HG03175 (cell line): ENCODE measurements at regions not wholly inside any gene's neighbourhood (a gene's known extent, or its start where the extent isn't known, plus 50 kb on each side); places are given as distances from the start of the nearest gene placed in this dataset.
"Not testable (repeated sequence)": the region's sequence is repeated elsewhere in the genome, so short reads cannot be mapped to it uniquely, and the experiment has no call there.

ENCODE experiments used
- ATAC-seq: cut with Tn5 transposase; IDR thresholded peaks from one replicate; pipeline ENCODE4 v1.9.1; 2021; ENCODE audit warnings: mild to moderate bottlenecking, moderate library complexity; ENCODE audit not compliant: unreplicated experiment

DNA sequence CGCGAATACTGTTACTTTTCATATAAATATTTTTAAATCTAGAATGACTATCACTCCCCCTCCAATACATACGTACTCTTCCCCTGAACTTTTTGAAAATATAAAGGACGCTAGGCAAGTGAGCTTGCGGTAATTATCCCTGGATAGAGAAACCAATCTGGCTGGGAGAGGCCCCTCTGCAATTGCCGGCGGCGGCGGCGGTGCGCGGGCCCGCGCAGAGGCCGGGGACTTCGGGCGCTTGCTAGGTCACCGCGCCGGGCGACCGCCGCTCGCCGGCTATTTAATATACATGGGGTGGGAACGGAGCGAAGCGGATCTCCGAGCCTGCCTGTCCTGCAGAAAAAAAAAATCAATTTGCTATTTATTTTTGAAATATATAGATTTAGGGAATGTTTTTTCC is 416.3 kb upstream of the ESRRG start:
- ATAC-seq = no peak

DNA sequence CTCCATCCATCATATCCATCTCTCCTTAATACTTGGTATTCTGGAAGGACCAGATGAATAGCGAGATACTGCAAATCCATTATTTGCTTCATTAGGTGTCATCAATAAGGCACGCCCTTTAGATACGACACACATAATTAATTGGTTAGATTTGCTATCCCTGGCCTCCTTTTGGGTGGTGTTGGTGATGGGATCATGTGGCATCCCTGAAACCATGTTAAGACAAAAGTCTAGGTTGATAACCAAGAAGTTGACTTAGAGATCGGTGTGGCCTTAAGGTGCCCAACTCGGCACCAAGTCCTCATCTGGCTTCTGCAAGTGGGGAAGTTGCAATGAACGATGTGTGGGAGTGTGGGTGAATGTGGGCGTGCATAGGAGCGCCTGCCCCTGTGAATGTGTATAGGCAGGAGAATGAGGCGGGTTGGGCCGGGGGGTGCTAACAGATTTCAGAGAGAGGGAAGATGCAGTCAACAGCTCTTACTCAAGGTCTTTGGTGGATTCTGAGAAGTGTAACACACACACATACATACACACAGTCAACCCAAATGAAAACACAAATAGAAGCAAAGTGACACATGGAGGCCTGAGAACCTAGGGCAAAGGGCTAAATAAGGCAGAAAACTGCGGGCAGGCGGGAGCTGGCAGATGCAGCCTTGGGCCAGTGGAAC is 415.7 kb upstream of the ESRRG start:
- no peak for ATAC-seq

DNA sequence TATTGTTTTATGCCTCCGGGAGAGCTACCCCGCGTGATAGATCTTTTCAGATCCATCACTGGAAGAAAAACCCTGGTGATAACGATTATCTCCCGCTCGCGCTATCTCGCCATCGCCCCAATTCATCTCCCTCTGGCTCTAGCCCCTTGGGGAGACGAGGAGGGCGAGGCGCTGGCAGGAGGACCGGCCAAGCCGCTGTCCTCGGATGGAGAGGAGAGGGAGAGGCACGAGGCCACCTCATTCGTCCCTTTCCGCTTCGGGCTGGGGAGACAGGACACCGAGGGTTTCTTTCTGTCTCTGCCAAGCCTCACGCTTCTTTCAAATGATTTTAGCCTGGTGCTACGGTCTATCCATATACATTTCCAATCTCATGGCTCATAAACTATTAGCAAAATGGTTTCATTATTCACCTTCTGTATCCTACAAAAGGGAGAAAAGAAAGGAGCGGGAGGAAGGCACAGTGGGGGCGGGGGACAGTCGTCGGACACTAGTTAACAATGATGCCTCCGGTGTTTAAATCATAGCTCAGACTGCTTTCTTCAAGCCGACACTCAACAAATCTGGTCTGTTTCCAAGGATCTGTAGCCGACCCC is 415.0 kb upstream of the ESRRG start:
- ATAC-seq = no peak

DNA sequence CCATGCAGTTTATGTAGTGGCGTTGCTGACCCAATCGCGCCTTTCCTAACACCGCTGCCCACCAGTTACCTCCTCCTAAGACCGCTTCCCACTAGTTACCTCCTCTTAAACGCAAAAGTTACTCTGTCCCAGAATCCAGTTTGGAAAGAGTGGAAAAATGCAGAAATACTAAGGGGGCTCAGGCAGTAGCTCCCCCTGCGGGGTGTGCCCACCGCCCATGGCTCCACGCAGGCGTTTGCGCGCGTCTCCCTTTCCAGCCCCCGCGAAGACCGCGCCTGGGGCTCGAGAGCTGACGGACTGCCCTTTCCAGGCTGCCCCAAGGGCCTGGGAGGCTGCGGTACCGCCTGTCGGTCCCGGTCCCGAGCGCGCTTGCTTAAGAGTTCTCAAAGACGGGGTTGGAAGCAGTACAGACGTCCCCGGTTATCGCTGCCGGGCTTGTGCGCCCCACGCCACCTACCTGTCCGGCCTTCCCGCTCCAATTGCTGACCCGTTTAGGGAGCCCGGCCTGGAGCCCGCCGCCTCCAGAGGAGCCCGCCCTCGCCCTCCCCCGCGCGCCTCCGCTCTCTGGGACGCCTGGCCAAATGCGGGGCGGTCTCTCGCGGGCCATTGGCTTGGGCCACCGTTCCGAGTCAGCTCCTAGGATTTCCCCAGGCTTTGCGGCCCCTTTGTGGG is 414.1 kb upstream of the ESRRG start:
- ATAC-seq = no peak

DNA sequence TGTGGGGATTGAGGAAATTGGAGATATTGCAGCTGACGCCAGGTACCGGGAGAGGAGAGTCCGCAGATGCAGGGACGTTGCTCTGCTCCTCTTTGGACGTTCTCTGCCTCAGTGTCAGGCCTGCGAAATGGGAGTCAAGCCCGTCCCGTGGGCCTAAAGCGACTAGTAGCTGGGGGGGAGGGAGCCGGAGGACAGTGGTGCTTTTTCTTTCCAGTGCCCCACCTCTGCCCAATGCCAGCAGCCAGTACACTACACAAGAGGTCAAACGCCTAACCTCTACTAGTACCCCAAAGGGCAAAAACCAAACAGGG is 413.6 kb upstream of the ESRRG start:
- ATAC-seq = no peak

DNA sequence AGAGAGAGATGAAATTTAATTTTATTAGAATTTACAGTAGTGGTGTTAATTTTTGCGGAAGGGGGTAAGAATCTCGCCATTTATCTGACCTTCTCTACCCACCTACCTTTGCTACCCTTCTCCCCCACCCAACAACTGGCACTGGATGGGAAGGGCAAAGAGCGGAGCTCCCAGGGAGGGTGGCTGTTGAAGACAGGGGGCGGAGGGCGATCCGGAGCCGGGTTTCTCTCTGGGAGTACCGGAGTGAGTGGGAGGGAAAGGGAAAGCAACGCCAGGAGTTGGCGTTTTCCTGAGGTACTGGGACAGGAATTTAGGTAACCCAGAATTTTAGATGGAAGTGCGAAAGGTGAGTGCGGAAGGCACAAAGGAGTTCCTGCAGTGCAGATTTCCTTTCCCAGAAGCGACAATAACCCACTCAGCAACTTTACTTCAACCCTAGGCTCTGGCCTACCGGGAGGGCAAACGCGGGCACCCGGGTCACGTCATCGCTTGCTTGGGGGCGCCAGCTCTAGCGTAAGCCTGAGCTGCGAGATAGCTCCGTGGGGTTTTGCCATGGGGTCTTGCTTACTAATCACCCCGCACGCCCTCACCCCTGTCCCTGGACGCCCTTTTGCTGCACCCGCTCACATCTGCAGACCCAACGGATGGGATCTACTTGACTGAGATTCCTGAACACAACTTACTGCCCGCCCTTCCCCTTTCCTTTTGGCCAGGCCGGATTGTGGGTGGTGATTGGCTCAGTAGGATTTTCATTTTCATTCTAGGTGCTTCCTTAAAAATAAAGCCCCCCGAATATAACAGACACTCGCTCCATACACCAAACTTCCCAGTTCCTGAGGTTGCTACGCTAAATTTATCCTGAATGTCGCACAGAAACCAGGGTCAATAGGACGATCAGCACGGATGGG is 413.0 kb upstream of the ESRRG start:
- no peak for ATAC-seq

DNA sequence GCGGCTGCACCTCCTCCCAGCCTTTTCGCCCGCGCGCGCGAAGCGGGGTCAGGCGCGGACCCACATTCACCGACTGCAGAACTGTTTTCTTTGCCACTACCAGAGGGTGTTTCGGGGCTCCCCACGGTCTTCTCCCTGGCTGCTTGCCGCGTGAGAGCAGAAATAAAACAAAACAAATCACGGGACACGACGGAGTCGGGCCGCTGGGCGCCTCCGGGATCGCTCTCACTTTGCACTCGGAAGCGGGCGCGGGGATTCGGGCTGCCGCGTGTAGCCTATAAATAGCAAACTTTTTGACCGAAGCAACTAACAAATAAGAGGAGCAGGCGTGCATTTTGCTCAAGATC is 412.3 kb upstream of the ESRRG start:
- no peak for ATAC-seq

DNA sequence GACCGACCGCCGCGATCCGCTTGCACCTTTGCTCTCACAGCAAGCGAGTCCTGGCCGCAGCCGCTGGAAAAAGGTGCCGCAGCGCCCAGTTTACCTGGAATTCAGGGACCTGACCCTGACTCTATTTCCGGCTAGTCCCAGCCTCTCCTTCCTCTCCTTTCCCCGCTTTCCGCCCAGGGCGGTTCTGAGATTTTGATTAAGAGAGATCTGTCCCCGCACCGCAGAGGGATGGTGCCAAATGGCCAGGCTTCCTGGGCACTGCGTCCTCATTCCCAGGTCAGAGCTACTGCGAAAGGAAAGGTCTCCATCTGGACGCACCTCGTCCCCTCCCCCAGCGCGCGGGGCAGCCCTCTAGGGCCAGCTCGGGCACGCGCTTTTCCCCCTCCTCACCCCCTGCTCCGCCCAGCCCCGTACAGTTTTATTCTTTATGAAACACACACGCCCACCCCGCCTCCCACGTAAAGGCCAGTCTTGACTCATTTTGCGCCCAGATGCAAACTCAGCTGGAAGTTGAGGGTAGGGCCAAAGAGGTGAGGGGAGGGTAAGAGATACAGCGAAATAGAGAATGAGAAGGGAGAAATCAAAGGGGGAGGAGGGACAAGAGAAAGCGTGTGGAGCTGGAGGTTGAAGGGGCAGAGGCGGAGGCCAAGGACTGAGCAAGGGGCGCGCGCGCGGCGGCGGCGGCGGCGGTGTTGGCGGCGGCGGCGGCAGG is 411.8 kb upstream of the ESRRG start:
- no peak for ATAC-seq

DNA sequence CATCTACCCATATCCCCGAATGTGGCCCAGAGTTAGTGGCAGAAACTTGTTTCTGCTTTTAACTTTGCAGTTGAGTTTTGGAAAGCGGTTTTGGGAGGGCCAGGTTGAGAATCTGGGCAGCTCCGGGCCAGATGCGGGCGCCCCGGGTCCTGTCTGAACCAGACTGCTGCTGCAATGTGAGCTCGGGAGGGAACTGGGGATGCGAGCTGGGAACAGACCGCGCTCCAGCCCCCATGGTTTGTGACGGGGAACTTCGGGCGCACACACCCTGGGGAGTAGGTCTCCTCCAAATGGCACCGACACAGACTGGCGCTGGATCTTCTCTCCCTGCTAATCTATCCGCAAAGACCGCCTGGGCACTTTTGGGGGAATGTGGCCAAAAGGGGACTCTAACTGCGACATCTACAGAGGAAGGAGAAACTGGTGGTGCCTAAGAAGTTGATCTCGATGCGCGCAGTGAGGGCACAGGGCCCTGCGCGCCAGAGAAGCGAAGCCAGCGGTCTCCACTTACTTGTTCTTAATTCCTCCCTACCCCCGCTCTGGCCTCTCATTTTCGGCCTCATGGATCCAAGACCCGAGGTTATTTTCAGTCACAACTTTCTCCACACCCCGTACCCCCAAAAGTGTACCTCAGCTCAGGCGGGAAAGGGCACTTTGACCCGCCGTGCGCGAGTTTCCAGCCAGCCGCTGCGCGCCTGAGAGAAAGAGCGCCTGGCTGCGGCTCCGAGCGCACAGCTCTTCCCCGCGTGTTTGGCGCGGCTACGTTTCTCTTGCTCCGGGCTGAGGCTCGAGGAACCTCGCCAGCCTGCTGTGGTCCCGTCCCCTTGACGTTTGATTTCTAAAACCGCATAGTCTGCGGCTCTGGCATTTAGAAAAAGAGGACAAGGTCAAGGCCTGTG is 411.0 kb upstream of the ESRRG start:
- no peak for ATAC-seq

DNA sequence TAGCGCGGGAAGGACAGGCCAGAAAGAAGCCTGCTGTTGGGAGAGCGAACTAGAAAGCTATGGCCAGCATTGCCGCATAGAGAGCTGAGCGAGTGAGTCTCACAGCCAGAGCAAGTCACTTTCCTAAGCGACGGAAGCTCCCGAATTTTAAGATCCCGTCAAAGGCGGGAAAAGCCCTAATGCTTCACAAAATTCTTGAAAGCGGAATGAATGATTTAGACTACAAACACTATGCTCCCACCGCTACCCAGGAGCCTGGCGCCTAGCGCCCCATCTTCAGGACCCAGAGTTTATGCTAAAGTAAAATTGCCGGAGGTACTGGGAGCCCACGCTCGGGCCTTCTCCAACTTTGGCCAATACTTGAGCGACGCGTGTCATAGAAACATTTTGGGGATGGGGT is 409.9 kb upstream of the ESRRG start:
- ATAC-seq = no peak

DNA sequence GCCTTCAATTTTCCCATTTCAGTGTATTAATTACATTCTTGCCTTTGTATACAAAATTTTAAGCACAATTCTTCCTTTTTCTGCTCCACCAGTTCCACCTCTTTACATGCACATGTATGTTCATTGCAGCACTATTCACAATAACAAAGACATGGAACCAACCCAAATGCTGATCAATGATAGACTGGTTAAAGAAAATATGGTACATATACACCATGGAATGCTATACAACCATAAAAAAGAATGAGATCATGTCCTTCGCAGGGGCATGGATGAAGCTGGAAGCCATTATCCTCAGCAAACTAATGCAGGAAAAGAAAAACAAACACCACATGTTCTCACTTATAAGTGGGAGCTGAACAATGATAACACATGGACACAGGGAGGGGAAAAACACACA is 400.1 kb upstream of the ESRRG start:
- not testable (repeated sequence) for ATAC-seq

DNA sequence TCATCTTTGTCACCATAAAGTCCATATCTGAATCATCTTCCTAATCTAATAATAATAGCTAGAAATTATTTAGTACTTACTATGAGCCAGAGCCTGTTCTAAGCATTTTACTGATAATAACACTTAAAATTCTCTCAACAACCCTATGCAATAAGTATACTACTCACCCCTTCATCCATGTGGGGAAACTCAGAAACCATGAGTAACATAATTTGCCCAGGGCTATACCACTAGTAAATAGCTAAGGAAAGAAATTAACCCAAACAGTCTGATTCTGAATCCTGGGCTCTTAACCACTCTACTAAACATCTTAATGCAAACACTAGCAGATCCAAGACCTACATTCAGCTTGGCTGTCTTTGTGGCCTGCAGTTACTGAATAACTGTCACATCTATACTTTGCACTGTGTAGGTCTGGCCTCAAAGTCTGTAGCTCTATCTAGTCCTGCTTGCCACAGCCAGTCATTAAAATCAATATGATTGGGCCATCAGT is 394.8 kb upstream of the ESRRG start:
- ATAC-seq = no peak

DNA sequence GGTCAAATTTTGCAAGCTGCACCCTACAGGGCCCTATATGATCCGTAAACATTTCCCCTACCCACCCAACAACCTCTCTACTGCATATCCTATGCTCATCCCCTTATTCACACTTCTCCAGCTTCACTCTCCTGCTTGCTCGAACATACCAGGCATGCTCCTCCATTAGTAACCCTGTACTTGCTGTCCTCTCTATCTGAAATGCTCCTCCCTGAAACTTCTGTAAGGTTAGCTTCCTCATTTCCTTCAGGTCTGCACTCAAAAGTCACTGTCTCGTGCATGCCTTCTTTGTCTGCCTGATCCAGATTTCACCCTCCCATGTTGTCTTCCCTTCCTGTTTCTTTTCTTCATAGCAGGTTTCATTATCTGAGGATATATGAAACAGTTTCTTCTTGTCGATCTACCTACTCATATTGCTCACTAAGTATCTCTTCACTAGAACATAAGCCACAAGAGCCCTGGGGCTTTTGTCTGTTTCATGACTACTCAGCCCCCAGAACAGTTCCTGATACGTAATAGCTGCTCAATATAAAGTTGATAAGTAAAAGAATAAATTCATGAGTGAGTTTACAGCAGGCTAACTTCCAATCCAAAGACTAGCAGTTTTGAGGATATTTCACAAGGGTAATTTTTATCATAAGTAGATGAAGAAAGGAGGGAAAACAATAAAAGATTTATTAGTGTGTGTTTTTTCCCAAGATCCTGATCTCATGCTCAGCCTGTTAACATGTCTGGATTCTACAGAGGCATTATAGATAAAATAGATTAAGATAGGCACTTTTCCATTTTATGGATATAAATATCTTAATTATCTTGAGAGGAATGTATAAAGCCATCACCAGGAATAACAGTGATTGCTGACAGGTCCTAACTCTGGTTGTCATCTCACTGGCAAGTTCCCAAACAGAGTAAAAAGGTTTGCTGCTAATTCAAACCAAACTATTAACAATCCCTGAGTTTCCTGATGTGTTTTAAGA is 392.5 kb upstream of the ESRRG start:
- no peak for ATAC-seq

DNA sequence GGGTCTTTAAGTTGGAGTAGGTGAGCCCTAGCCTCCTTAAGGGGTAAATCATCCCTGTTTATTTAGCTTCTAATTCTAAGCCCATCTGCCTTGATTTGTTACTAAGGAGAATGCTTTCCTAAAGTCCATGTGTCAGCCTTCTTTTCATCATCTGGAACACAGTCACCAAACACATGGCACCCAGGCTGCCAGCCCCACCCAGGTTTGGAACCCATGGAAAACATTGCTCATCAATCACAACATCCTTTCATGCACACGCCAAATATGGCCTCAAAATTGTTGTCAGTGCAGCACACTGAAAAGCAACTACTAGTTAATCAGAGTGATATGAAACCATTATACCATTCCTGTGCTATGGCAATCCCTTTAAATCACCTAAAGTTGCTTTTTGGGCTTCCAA is 386.7 kb upstream of the ESRRG start:
- ATAC-seq = no peak

DNA sequence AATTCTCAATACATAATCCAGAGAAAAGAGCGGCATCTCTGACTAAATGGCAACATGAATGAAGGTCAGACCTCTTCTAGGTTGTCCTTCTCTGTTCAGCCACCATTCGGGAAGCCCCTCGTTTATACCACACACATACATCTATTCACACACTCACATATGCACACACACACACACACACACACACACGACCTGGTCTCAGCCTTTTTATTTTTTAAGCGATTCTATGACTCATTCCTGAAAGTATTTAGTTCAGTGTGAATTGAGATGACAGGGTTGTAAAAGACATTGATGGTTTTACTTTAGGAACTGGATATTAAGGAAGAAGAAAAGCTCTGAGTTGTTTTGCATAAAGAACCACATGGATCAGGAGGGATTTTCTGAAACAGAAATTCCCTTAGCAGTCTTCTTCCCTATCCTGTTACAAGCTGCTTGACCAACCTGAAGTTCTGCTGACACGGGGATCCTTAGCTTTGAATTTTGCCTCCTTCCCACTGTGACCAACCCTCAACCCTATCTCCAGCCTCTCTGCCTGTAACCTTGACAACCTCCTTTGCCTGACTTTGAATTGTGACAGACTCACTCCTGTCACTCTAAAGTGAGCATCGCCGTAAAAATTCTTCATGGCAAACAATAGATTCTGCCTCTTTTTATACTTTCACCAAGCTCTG is 383.1 kb upstream of the ESRRG start:
- ATAC-seq = no peak

DNA sequence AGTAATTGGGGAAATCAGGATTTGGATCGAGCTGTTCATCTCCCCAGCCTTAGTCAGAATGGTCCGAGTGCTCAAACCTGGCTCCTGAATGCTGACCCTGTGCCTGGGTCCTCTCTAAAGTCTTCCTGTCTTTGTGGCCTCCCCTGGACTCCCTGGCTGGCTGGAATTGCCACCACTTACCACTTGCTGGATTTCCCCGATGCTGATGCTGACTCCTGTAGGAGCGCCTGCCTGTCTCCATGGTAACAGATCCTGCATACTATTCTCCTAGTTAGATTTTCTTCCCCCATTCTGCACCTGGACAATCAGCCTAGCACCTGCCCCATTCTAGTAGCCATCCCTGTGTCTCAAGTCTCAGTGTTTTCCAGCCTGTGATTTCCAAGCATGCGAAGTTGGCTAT is 382.2 kb upstream of the ESRRG start:
- ATAC-seq = no peak

DNA sequence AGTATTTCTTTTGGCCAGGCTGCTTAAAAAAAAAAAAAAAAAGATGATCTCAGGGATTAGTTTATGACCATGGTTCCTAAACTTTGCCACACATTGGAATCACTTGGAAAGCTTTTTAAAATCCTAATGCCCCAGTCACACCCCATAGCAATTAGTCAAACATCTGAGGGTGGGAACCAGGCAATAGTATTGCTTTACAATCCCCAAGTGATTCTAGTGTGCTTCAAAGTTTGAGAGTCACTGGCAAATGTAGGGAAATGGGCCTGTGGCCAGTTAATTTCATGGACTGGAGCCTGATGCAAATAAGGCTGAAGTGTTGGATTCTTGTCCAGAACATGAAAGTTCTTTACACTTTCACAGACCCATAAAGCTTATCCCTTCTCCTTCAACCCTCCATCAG is 374.6 kb upstream of the ESRRG start:
- no peak for ATAC-seq

DNA sequence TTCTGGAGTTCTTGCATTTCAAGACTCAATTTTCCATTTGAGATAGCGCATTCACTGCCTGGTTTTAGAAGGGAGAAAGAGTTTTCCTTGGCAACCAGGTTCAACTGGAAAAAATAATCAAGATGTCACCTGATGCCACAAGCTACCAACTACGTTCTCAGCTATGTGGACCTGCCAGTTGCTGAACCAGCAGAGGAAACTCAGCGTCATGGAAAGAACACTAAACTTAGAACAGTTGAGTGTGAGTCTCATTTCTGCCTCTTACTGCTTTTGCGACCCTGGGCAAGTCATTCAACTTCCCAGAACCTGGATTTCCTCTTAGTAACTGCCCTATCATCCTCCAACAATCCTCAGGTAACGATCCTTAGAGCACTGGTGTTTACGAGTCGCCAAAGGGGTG is 373.0 kb upstream of the ESRRG start:
- ATAC-seq = no peak
